SU-DHL-6 (cell line): ENCODE measurements at regions not wholly inside any gene's neighbourhood (a gene's known extent, or its start where the extent isn't known, plus 50 kb on each side); places are given as distances from the start of the nearest gene placed in this dataset.

Experiments used
- H2AFZ ChIP-seq: fragments of 200-600 bp; sonication (generic); 2 replicates; pipeline ENCODE4 v1.6.1; 2014; ENCODE audit warnings: low read depth, mild to moderate bottlenecking, moderate library complexity, mixed read lengths, antibody characterized with exemption, low read length; ENCODE audit not compliant: severe bottlenecking
- H3F3A ChIP-seq: fragments of 200-600 bp; shearing (Covaris generic); 2 replicates; pipeline ENCODE4 v1.6.0; 2016; ENCODE audit warnings: antibody characterized with exemption, mild to moderate bottlenecking; ENCODE audit not compliant: insufficient read depth
- H3K27ac ChIP-seq: fragments of 200-600 bp; sonication (generic); 2 replicates; pipeline ENCODE4 v1.5.1; 2016; ENCODE audit warnings: low read depth, mild to moderate bottlenecking, low read length, moderate library complexity, mixed read lengths
- H3K27me3 ChIP-seq: fragments of 200-600 bp; sonication (generic), shearing (Covaris generic); 2 replicates; pipeline ENCODE4 v1.6.0; 2014; ENCODE audit warnings: mild to moderate bottlenecking, low read length
- H3K36me3 ChIP-seq: fragments of 200-600 bp; sonication (generic); 2 replicates; pipeline ENCODE4 v1.6.1; 2014; ENCODE audit warnings: mild to moderate bottlenecking, low read length, mixed read lengths
- H3K4me2 ChIP-seq: fragments of 300-600, 200-600 bp; shearing (Covaris generic), sonication (generic); 2 replicates; pipeline ENCODE4 v1.6.0; 2014; ENCODE audit warnings: low read length, low read depth, mild to moderate bottlenecking; ENCODE audit not compliant: poor library complexity, severe bottlenecking
- H3K4me3 ChIP-seq: fragments of 200-600 bp; sonication (generic); 2 replicates; pipeline ENCODE4 v1.5.1; 2014; ENCODE audit warnings: antibody characterized with exemption, low read length, mild to moderate bottlenecking, mixed read lengths; ENCODE audit not compliant: insufficient read depth, poor library complexity, severe bottlenecking
- H3K79me2 ChIP-seq: fragments of 200-600 bp; sonication (generic); 2 replicates; pipeline ENCODE4 v1.6.1; 2014; ENCODE audit warnings: mild to moderate bottlenecking, low read length, moderate library complexity; ENCODE audit not compliant: insufficient read depth
- H3K9ac ChIP-seq: fragments of 200-600 bp; sonication (generic); 2 replicates; pipeline ENCODE4 v1.7.0; 2014; ENCODE audit warnings: mild to moderate bottlenecking, low read length
- H3K9me2 ChIP-seq: fragments of 200-600 bp; sonication (generic); replicated peaks from 2 replicates; pipeline ENCODE4 v1.6.1; 2014; ENCODE audit warnings: low read length; ENCODE audit not compliant: insufficient read depth
- H3K9me3 ChIP-seq: fragments of 200-600 bp; sonication (generic); 2 replicates; pipeline ENCODE4 v1.6.1; 2014; ENCODE audit warnings: low read length, mixed read lengths; ENCODE audit not compliant: insufficient read depth
- H4K20me1 ChIP-seq: fragments of 200-600 bp; sonication (generic); 2 replicates; pipeline ENCODE4 v1.6.1; 2014; ENCODE audit warnings: low read depth, mild to moderate bottlenecking, antibody characterized with exemption, low read length, moderate library complexity, mixed read lengths
- CTCF ChIP-seq: fragments of 200-600 bp; sonication (generic); IDR thresholded peaks from one replicate; pipeline ENCODE4 v1.5.1; 2017; ENCODE audit warnings: antibody characterized with exemption, mild to moderate bottlenecking, low read length, moderate library complexity; ENCODE audit not compliant: insufficient read depth, poor library complexity, severe bottlenecking
- EZH2phosphoT487 ChIP-seq: fragments of 200-600 bp; sonication (generic), shearing (Covaris generic); conservative IDR thresholded peaks from 2 replicates; pipeline ENCODE4 v1.6.1; 2018; ENCODE audit warnings: mild to moderate bottlenecking, antibody characterized with exemption, low read length, moderate library complexity, mixed read lengths

GRCh38 chr9:119924736-119925135 lies 555.5 kb upstream of the BRINP1 start:
- H4K20me1 ChIP-seq, result no peaks in the 10 kb centered on the region
- no peaks in the 10 kb centered on the region for H3K27me3 ChIP-seq
- no peak overlapping the region for H3K4me2 ChIP-seq
- peaks cover 6% of the 10 kb centered on the region; the same call in 1 of the 2 replicates for H3K9me3 ChIP-seq
- H3K27ac ChIP-seq, result no peak overlapping the region
- no peak overlapping the region for H2AFZ ChIP-seq
- no peaks in the 10 kb centered on the region for H3F3A ChIP-seq
- no peak overlapping the region for H3K9ac ChIP-seq
- no peak overlapping the region for H3K4me3 ChIP-seq
- TF ChIP-seq CTCF, result no peak
- H3K9me2 ChIP-seq, result no peaks in the 10 kb centered on the region
- H3K79me2 ChIP-seq, result no peaks in the 10 kb centered on the region
- no peaks in the 10 kb centered on the region for H3K36me3 ChIP-seq

- H3K9me2 ChIP-seq, result no peaks in the 10 kb centered on the region
- H3K4me2 ChIP-seq, result no peak overlapping the region
- H3K36me3 ChIP-seq, result no peaks in the 10 kb centered on the region
- no peak overlapping the region for H3K4me3 ChIP-seq
- H3K27me3 ChIP-seq, result no peaks in the 10 kb centered on the region
- H3F3A ChIP-seq, result no peaks in the 10 kb centered on the region
- H3K27ac ChIP-seq, result no peak overlapping the region
- TF ChIP-seq CTCF (no peak), EZH2phosphoT487 (no peak)
- H4K20me1 ChIP-seq, result no peaks in the 10 kb centered on the region
- H2AFZ ChIP-seq, result no peak overlapping the region
- H3K9ac ChIP-seq, result no peak overlapping the region
- no peaks in the 10 kb centered on the region for H3K79me2 ChIP-seq
- peaks cover 6% of the 10 kb centered on the region; the same call in 1 of the 2 replicates for H3K9me3 ChIP-seq
Measured at GRCh38 chr9:119917175-119917574, 547.9 kb upstream of the BRINP1 start.

GRCh38 chr9:119907056-119907455 lies 537.8 kb upstream of the BRINP1 start:
- Histone ChIP-seq H3K36me3 (no peaks in the 10 kb centered on the region), H3F3A (no peaks in the 10 kb centered on the region)
- no peak for TF ChIP-seq EZH2phosphoT487
- no peak for TF ChIP-seq CTCF

More at GRCh38 chr9:119907056-119907455, 537.8 kb upstream of the BRINP1 start:
- Histone ChIP-seq H3K9ac (no peak overlapping the region), H3K9me2 (no peaks in the 10 kb centered on the region), H3K4me3 (no peak overlapping the region), H3K9me3 (no peaks in the 10 kb centered on the region), H3K4me2 (no peak overlapping the region), H2AFZ (no peak overlapping the region), H3K27ac (no peak overlapping the region), H3K79me2 (no peaks in the 10 kb centered on the region), H4K20me1 (no peaks in the 10 kb centered on the region), H3K27me3 (no peaks in the 10 kb centered on the region)
